Stimulated activated CD4-positive, alpha-beta T cell treated with anti-CD3 and anti-CD28 coated beads, Interleukin-1b, Interleukin-23, amount 100 ng/mL, for 24 hours (primary cell): ENCODE measurements at regions not wholly inside any gene's neighbourhood (a gene's known extent, or its start where the extent isn't known, plus 50 kb on each side); places are given as distances from the start of the nearest gene placed in this dataset.

Source experiments
- DNase-seq, 4 experiments: peaks; one replicate each; pipeline ENCODE4 v3.0.0-alpha.2; 2020; ENCODE audit warnings: low read depth in 4 of 4, low spot score in 1 of 4

GRCh38 chr4:80124246-80125211, 51.5 kb upstream of the ANTXR2 start:
- no peak for DNase-seq
